GM12892 (cell line): ENCODE measurements at regions not wholly inside any gene's neighbourhood (a gene's known extent, or its start where the extent isn't known, plus 50 kb on each side); places are given as distances from the start of the nearest gene placed in this dataset.

Source experiments
- POLR2A ChIP-seq: IDR thresholded peaks from 2 replicates; pipeline ENCODE4 v1.6.1; 2011; ENCODE audit warnings: low read depth, low read length, control low read depth
- POLR2AphosphoS5 ChIP-seq: IDR thresholded peaks from 2 replicates; pipeline ENCODE4 v1.6.1; 2011; ENCODE audit warnings: low read depth, low read length, control low read depth

GRCh38 chr2:198444800-198445287, 640.5 kb downstream of the PLCL1 start:
- TF ChIP-seq POLR2AphosphoS5: no peak
- no peak for TF ChIP-seq POLR2A
